ENCODE measurements at regions not wholly inside any gene's neighbourhood (a gene's known extent, or its start where the extent isn't known, plus 50 kb on each side); places are given as distances from the start of the nearest gene placed in this dataset.

DNA sequence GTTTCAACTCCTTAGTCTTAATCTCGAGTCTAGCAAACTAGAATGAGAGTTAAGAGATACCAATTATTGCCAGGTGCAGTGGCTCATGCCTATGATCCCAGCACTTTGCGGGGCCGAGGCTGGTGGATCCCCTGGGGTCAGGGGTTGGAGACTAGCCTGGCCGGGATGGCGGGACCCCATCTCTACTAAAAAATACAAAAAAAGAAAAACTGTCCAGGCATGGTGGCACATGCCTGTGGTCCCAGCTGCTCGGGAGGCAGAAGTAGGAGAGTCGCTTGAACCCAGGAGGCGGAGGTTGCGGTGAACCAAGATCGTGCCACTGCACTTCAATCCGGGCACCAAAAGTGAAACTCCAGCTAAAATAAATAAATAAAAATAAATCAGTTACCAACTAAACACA is 1119.5 kb upstream of the ATXN8OS start:
- TF ChIP-seq HOXA7 (CRISPR knock-in tag; IDR thresholded peaks at IDR 0.05), result no peak
- no peak for TF ChIP-seq POLR2AphosphoS2 (conservative IDR thresholded peaks at IDR 0.05; ENCODE audit: low read length)
- TF ChIP-seq RNF2 (IDR thresholded peaks at IDR 0.05; ENCODE audit: borderline replicate concordance, low read depth), result no peak
- TF ChIP-seq POLR2A (IDR thresholded peaks at IDR 0.05; ENCODE audit: low read length), result no peak
- TF ChIP-seq CBX8 (IDR thresholded peaks at IDR 0.05), result no peak
- no peak for TF ChIP-seq RFX5 (IDR thresholded peaks at IDR 0.05)
- no peak for TF ChIP-seq JUN (IDR thresholded peaks at IDR 0.05)
- Histone ChIP-seq H3K27ac (no peak overlapping the region), H3K4me3 (peak overlapping the region; percentile 26; the same call in 1 of the 3 replicates), H3K4me1 (no peaks in the 10 kb centered on the region), H3K9me3 (no peaks in the 10 kb centered on the region), H3K4me2 (peak overlapping the region; percentile 32; the same call in 2 of the 3 replicates)
- DNase-seq (ENCODE audit: low read depth in 1 of 2, low spot score in 1 of 2) (no peak), ATAC-seq (no peak), FAIRE-seq (no peak)
- ChIA-PET POLR2A (no interaction called here), CTCF (no interaction called here)
- WGBS (ENCODE audit: missing lambda C conversion rate), result 16% methylated on average over 11 of the region's 11 CpGs

DNA sequence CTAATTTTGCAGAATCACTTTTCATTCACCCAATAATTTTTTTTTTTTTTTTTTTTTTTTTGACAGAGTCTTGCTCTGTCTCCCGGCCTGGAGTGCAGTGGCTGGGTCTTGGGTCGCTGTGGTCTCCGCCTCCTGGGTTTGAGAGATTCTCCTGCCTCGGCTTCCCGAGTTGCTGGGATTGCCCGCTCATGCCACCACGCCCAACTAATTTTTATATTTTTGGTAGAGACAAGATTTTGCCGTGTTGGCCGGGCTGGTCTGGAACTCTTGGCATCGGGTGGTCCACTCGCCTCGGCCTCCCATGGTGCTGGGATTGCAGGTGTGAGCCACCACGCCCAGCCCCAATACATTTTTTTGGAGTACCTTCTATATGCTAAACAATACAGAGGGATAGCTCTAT is 1120.0 kb upstream of the ATXN8OS start:
- H3K9me3 ChIP-seq, result no peaks in the 10 kb centered on the region
- no peak overlapping the region for H3K4me3 ChIP-seq
- ChIA-PET POLR2A (no interaction called here), CTCF (no interaction called here)
- WGBS (ENCODE audit: missing lambda C conversion rate), result 71% methylated on average over 11 of the region's 13 CpGs
- no peak overlapping the region for H3K27ac ChIP-seq
- DNase-seq (ENCODE audit: low read depth in 1 of 2, low spot score in 1 of 2) (no peak), ATAC-seq (no peak), FAIRE-seq (no peak)
- no peak overlapping the region for H3K4me2 ChIP-seq
- H3K4me1 ChIP-seq, result no peaks in the 10 kb centered on the region
- TF ChIP-seq PHF8 (IDR thresholded peaks at IDR 0.05; ENCODE audit: borderline replicate concordance, low read depth) (no peak), HOXA7 (CRISPR knock-in tag; IDR thresholded peaks at IDR 0.05) (no peak), HOXB13 (CRISPR knock-in tag; IDR thresholded peaks at IDR 0.05; ENCODE audit: low read depth) (no peak), FOSB (CRISPR knock-in tag; IDR thresholded peaks at IDR 0.05) (no peak), ELK1 (IDR thresholded peaks at IDR 0.05; ENCODE audit: low read depth, low read length) (no peak), POLR2AphosphoS2 (conservative IDR thresholded peaks at IDR 0.05; ENCODE audit: low read length) (no peak), NR3C1 (IDR thresholded peaks at IDR 0.05) (no peak), MYC (IDR thresholded peaks at IDR 0.05; ENCODE audit: borderline replicate concordance, low read length) (no peak), JUN (IDR thresholded peaks at IDR 0.05) (no peak), CHD2 (IDR thresholded peaks at IDR 0.05; ENCODE audit: low read length, partially characterized antibody) (no peak), TFCP2L1 (CRISPR knock-in tag; IDR thresholded peaks at IDR 0.05) (no peak)
- TF ChIP-seq, protein P1, sequence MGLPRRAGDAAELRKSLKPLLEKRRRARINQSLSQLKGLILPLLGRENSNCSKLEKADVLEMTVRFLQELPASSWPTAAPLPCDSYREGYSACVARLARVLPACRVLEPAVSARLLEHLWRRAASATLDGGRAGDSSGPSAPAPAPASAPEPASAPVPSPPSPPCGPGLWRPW (IDR thresholded peaks at IDR 0.05), result no peak

DNA sequence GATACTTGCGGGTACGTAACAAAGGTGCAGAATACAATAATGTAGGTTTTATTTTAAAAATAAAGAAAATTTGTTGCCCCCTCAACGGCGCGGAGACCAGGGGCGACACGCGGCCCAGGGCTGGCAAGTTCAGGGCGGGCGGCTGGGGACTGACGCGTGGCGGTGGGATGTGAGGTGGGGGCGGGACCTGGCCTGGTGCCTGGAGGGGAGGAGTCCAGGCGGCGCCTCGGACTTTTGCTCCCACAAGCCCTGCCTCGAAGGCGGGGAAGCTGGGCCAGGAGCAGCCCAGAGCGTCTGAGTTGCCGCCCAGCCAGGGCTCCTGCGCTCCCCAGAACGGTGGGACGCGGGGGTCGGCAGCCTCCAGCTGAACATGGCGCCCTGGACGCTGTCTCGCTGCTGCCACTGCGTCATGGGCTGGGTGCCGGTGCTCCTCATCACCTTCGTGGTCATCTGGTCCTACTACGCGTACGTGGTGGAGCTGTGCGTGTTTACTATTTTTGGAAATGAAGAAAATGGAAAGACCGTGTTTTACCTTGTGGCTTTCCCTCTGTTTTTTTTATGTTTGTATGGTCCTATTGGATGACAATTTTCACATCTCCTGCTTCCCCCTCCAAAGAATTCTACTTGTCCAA is 1122.8 kb upstream of the ATXN8OS start:
- CTCF ChIA-PET, result no interaction called here
- DNase-seq (ENCODE audit: low read depth in 1 of 2, low spot score in 1 of 2) (no peak), FAIRE-seq (no peak), ATAC-seq (no peak)
- Histone ChIP-seq H3K27ac (no peak overlapping the region), H3K9me3 (no peaks in the 10 kb centered on the region), H3K4me1 (no peaks in the 10 kb centered on the region), H3K4me3 (no peak overlapping the region), H3K4me2 (no peak overlapping the region)
- TF ChIP-seq NR3C1 (IDR thresholded peaks at IDR 0.05), result no peak
- TF ChIP-seq CEBPB (IDR thresholded peaks at IDR 0.05), result no peak
- TF ChIP-seq RARB (CRISPR knock-in tag; IDR thresholded peaks at IDR 0.05), result no peak
- TF ChIP-seq EHF (CRISPR knock-in tag; IDR thresholded peaks at IDR 0.05), result no peak
- TF ChIP-seq, protein P2, sequence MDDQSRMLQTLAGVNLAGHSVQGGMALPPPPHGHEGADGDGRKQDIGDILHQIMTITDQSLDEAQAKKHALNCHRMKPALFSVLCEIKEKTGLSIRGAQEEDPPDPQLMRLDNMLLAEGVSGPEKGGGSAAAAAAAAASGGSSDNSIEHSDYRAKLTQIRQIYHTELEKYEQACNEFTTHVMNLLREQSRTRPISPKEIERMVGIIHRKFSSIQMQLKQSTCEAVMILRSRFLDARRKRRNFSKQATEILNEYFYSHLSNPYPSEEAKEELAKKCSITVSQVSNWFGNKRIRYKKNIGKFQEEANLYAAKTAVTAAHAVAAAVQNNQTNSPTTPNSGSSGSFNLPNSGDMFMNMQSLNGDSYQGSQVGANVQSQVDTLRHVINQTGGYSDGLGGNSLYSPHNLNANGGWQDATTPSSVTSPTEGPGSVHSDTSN (IDR thresholded peaks at IDR 0.05), result no peak
- TF ChIP-seq HOXB5 (CRISPR knock-in tag; IDR thresholded peaks at IDR 0.05), result no peak
- TF ChIP-seq RFX5 (IDR thresholded peaks at IDR 0.05), result no peak
- no peak for TF ChIP-seq ZNF302 (CRISPR knock-in tag; IDR thresholded peaks at IDR 0.05)
- POLR2A ChIA-PET, result no interaction called here
- WGBS (ENCODE audit: missing lambda C conversion rate), result 83% methylated on average over 22 of the region's 37 CpGs
